ENCODE measurements at regions not wholly inside any gene's neighbourhood (a gene's known extent, or its start where the extent isn't known, plus 50 kb on each side); places are given as distances from the start of the nearest gene placed in this dataset.

GRCh38 chr20:23147647-23147963 is 61.5 kb upstream of the CD93 start:
- no peaks in the 10 kb centered on the region for H3K79me2 ChIP-seq (replicated peaks; ENCODE audit: insufficient read depth)
- H3F3A ChIP-seq (replicated peaks; ENCODE audit: low read depth), result no peaks in the 10 kb centered on the region
- H4K20me1 ChIP-seq (replicated peaks; ENCODE audit: insufficient read depth), result no peaks in the 10 kb centered on the region
- ATAC-seq (no peak), DNase-seq (ENCODE audit: low spot score) (no peak)
- Mint-ChIP-seq H3K4me1 (peaks cover 6% of the 10 kb centered on the region; the same call in 2 of the 3 replicates), H3K4me3 (no peak overlapping the region), H3K27me3 (ENCODE audit: insufficient read depth, low read depth, poor library complexity) (peaks cover 5% of the 10 kb centered on the region), H3K36me3 (ENCODE audit: low read depth) (no peaks in the 10 kb centered on the region), H3K27ac (no peak overlapping the region), H3K9me3 (peaks cover 3% of the 10 kb centered on the region; the same call in 2 of the 3 replicates)
- H3K27ac ChIP-seq (ENCODE audit: low read depth), result no peak overlapping the region
- no peaks in the 10 kb centered on the region for H3K36me3 ChIP-seq (ENCODE audit: insufficient read depth)
- H3K4me1 ChIP-seq (ENCODE audit: insufficient read depth), result no peaks in the 10 kb centered on the region
- no peak overlapping the region for H3K4me3 ChIP-seq
- TF ChIP-seq EZH2phosphoT487 (IDR thresholded peaks at IDR 0.05; ENCODE audit: unreplicated experiment) (no peak), REST (IDR thresholded peaks at IDR 0.05; ENCODE audit: unreplicated experiment) (no peak), JUNB (IDR thresholded peaks at IDR 0.05; ENCODE audit: unreplicated experiment) (no peak), POLR2AphosphoS5 (IDR thresholded peaks at IDR 0.05; ENCODE audit: low read depth) (no peak), ETS1 (IDR thresholded peaks at IDR 0.05) (no peak), ZNF114 (CRISPR knock-in tag; IDR thresholded peaks at IDR 0.05) (no peak), STAT1 (IDR thresholded peaks at IDR 0.05; ENCODE audit: unreplicated experiment) (no peak)
- no peaks in the 10 kb centered on the region for H3K9me2 ChIP-seq (ENCODE audit: insufficient read depth)
- H3K27me3 ChIP-seq (ENCODE audit: insufficient read depth), result no peaks in the 10 kb centered on the region
- H3K4me2 ChIP-seq, result no peak overlapping the region
- no peak overlapping the region for H2AFZ ChIP-seq

- DNase-seq (ENCODE audit: low spot score), result no peak
- Mint-ChIP-seq H3K4me1 (peaks cover 6% of the 10 kb centered on the region; the same call in 2 of the 3 replicates), H3K9me3 (peaks cover 3% of the 10 kb centered on the region; the same call in 2 of the 3 replicates), H3K4me3 (no peak overlapping the region), H3K27me3 (ENCODE audit: insufficient read depth, low read depth, poor library complexity) (peaks cover 2% of the 10 kb centered on the region), H3K27ac (no peak overlapping the region), H3K36me3 (ENCODE audit: low read depth) (no peaks in the 10 kb centered on the region)
- no peaks in the 10 kb centered on the region for H3K79me2 ChIP-seq (replicated peaks; ENCODE audit: insufficient read depth)
- H2AFZ ChIP-seq, result no peak overlapping the region
- no peak overlapping the region for H3K4me3 ChIP-seq
- no peaks in the 10 kb centered on the region for H3F3A ChIP-seq (replicated peaks; ENCODE audit: low read depth)
- no peaks in the 10 kb centered on the region for H3K36me3 ChIP-seq (ENCODE audit: insufficient read depth)
- no peaks in the 10 kb centered on the region for H3K27me3 ChIP-seq (ENCODE audit: insufficient read depth)
- H3K4me2 ChIP-seq, result no peak overlapping the region
- no peak for ATAC-seq
- no peak overlapping the region for H3K27ac ChIP-seq (ENCODE audit: low read depth)
- H4K20me1 ChIP-seq (replicated peaks; ENCODE audit: insufficient read depth), result no peaks in the 10 kb centered on the region
- no peaks in the 10 kb centered on the region for H3K9me2 ChIP-seq (ENCODE audit: insufficient read depth)
- no peaks in the 10 kb centered on the region for H3K4me1 ChIP-seq (ENCODE audit: insufficient read depth)
- TF ChIP-seq EZH2 (IDR thresholded peaks at IDR 0.05; ENCODE audit: low read depth, unreplicated experiment) (no peak), JUNB (IDR thresholded peaks at IDR 0.05; ENCODE audit: unreplicated experiment) (no peak), CREB1 (CRISPR knock-in tag; IDR thresholded peaks at IDR 0.05; ENCODE audit: low read depth) (no peak), ETS1 (IDR thresholded peaks at IDR 0.05) (no peak), CTCF (conservative IDR thresholded peaks at IDR 0.05; ENCODE audit: low read depth in 2 of 2) (no peak)
These were observed 60.9 kb upstream of the CD93 start for GRCh38 chr20:23146857-23147637.
